WTC11 (cell line): ENCODE measurements at regions not wholly inside any gene's neighbourhood (a gene's known extent, or its start where the extent isn't known, plus 50 kb on each side); places are given as distances from the start of the nearest gene placed in this dataset.

Source experiments
- ATAC-seq: fragments of 200-7000 bp; cut with Tn5 transposase; 2 replicates; pipeline ENCODE4 v1.10.0; 2021; ENCODE audit warnings: mild to moderate bottlenecking, moderate library complexity
- CTCF ChIA-PET: fragments of 300-600 bp; sonication (Branson Sonifier 250); formaldehyde crosslinking; loops from one replicate; lab custom pipeline; 2021; ENCODE audit warnings: antibody characterized with exemption; lab: Charles Lee
- POLR2A ChIA-PET: fragments of 350-600 bp; sonication (Branson Sonifier 250); formaldehyde crosslinking; loops from one replicate; lab custom pipeline; 2021; ENCODE audit warnings: antibody characterized with exemption; lab: Charles Lee
- DNase-seq: peaks from one replicate; pipeline ENCODE4 v3.0.0; 2021; ENCODE audit warnings: low spot score
- H3K27ac Mint-ChIP-seq: 2 replicates; pipeline ENCODE4 v1.8.0; 2021; ENCODE audit warnings: mixed read lengths
- H3K27me3 Mint-ChIP-seq: 2 replicates; pipeline ENCODE4 v1.8.0; 2021; ENCODE audit warnings: low read depth, mild to moderate bottlenecking, moderate library complexity, mixed read lengths
- H3K36me3 Mint-ChIP-seq: 2 replicates; pipeline ENCODE4 v1.8.0; 2021; ENCODE audit warnings: mixed read lengths
- H3K4me1 Mint-ChIP-seq: 2 replicates; pipeline ENCODE4 v1.8.0; 2022; ENCODE audit warnings: mixed read lengths
- H3K4me3 Mint-ChIP-seq: 2 replicates; pipeline ENCODE4 v1.8.0; 2021; ENCODE audit warnings: mild to moderate bottlenecking, moderate library complexity, mixed read lengths
- H3K9me3 Mint-ChIP-seq: 2 replicates; pipeline ENCODE4 v1.8.0; 2021; ENCODE audit warnings: mixed read lengths
- CREM ChIP-seq: sonication (generic); formaldehyde crosslinking; IDR thresholded peaks from 2 replicates; pipeline ENCODE4 v1.8.1; 2022; ENCODE audit warnings: mild to moderate bottlenecking, missing genetic modification reagents, moderate library complexity
- ETV6 ChIP-seq: sonication (generic); formaldehyde crosslinking; IDR thresholded peaks from 2 replicates; pipeline ENCODE4 v1.8.1; 2022; ENCODE audit warnings: mild to moderate bottlenecking, missing genetic modification reagents
- GABPB1 ChIP-seq: sonication (generic); formaldehyde crosslinking; IDR thresholded peaks from 2 replicates; pipeline ENCODE4 v1.8.1; 2023; ENCODE audit warnings: mild to moderate bottlenecking, missing genetic modification reagents
- JUN ChIP-seq: sonication (generic); formaldehyde crosslinking; IDR thresholded peaks from 2 replicates; pipeline ENCODE4 v1.8.0; 2023; ENCODE audit warnings: mild to moderate bottlenecking, missing genetic modification reagents
- NFE2L1 ChIP-seq: sonication (generic); formaldehyde crosslinking; IDR thresholded peaks from 2 replicates; pipeline ENCODE4 v1.8.1; 2023; ENCODE audit warnings: missing genetic modification reagents
- NFYB ChIP-seq: sonication (generic); formaldehyde crosslinking; conservative IDR thresholded peaks from 2 replicates; pipeline ENCODE4 v1.8.0; 2022; ENCODE audit warnings: low read depth, missing genetic modification reagents
- PRRX2 ChIP-seq: fragments of 250-450 bp; sonication (Bioruptor Pico); IDR thresholded peaks from 2 replicates; pipeline ENCODE4 v1.8.0; 2021; ENCODE audit warnings: mild to moderate bottlenecking
- SOX15 ChIP-seq: fragments of 250-450 bp; sonication (Bioruptor Pico); IDR thresholded peaks from 2 replicates; pipeline ENCODE4 v1.9.0; 2021; ENCODE audit warnings: mild to moderate bottlenecking
- STAT6 ChIP-seq: sonication (generic); formaldehyde crosslinking; conservative IDR thresholded peaks from 2 replicates; pipeline ENCODE4 v1.8.1; 2023; ENCODE audit warnings: mild to moderate bottlenecking, low read depth, missing genetic modification reagents, moderate library complexity
- TEAD4 ChIP-seq: sonication (generic); formaldehyde crosslinking; IDR thresholded peaks from 2 replicates; pipeline ENCODE4 v1.8.0; 2022; ENCODE audit warnings: mild to moderate bottlenecking, missing genetic modification reagents
- ZNF138 ChIP-seq: sonication (generic); formaldehyde crosslinking; conservative IDR thresholded peaks from 2 replicates; pipeline ENCODE4 v1.8.1; 2022; ENCODE audit warnings: mild to moderate bottlenecking, moderate library complexity, missing genetic modification reagents
- ZNF317 ChIP-seq: sonication (generic); formaldehyde crosslinking; IDR thresholded peaks from 2 replicates; pipeline ENCODE4 v1.8.1; 2023; ENCODE audit warnings: low read depth, mild to moderate bottlenecking, moderate library complexity, missing genetic modification reagents, borderline replicate concordance
- ZNF396 ChIP-seq: fragments of 250-450 bp; sonication (Bioruptor Pico); IDR thresholded peaks from 2 replicates; pipeline ENCODE4 v1.8.0; 2021; ENCODE audit warnings: mild to moderate bottlenecking, moderate library complexity, borderline replicate concordance
- ZNF423 ChIP-seq: fragments of 250-450 bp; sonication (Bioruptor Pico); IDR thresholded peaks from 2 replicates; pipeline ENCODE4 v2.1.2; 2022; ENCODE audit warnings: mild to moderate bottlenecking, moderate library complexity
- ZNF671 ChIP-seq: fragments of 250-450 bp; sonication (Bioruptor Pico); IDR thresholded peaks from 2 replicates; pipeline ENCODE4 v1.8.0; 2021; ENCODE audit warnings: mild to moderate bottlenecking
- TF ChIP-seq, protein P1 (sequence below): fragments of 250-450 bp; sonication (Bioruptor Pico); IDR thresholded peaks from 2 replicates; pipeline ENCODE4 v1.9.0; 2021; ENCODE audit warnings: mild to moderate bottlenecking, borderline replicate concordance
- TF ChIP-seq, protein P2 (sequence below): sonication (generic); formaldehyde crosslinking; IDR thresholded peaks from 2 replicates; pipeline ENCODE4 v1.8.0; 2022; ENCODE audit warnings: missing genetic modification reagents
- TF ChIP-seq, protein P3 (sequence below): sonication (generic); formaldehyde crosslinking; IDR thresholded peaks from 2 replicates; pipeline ENCODE4 v1.8.0; 2023; ENCODE audit warnings: missing genetic modification reagents
- TF ChIP-seq, protein P4 (sequence below): sonication (generic); formaldehyde crosslinking; IDR thresholded peaks from 2 replicates; pipeline ENCODE4 v1.8.1; 2022; ENCODE audit warnings: missing genetic modification reagents, borderline replicate concordance

- POLR2A ChIA-PET: no interaction called here
- H3K27me3 Mint-ChIP-seq: peaks cover 6% of the 10 kb centered on the region
- TF ChIP-seq ZNF317 (CRISPR knock-in tag): no peak
- DNase-seq: no peak
- peaks cover 43% of the 10 kb centered on the region for H3K9me3 Mint-ChIP-seq
- no peak for ATAC-seq
- no peak overlapping the region for H3K4me3 Mint-ChIP-seq
- peaks cover 38% of the 10 kb centered on the region for H3K36me3 Mint-ChIP-seq
- H3K4me1 Mint-ChIP-seq: no peaks in the 10 kb centered on the region
- H3K27ac Mint-ChIP-seq: no peak overlapping the region
- CTCF ChIA-PET: no interaction called here
These were observed 142.8 kb upstream of the SALL3 start for GRCh38 chr18:78836838-78837237.

DNA sequence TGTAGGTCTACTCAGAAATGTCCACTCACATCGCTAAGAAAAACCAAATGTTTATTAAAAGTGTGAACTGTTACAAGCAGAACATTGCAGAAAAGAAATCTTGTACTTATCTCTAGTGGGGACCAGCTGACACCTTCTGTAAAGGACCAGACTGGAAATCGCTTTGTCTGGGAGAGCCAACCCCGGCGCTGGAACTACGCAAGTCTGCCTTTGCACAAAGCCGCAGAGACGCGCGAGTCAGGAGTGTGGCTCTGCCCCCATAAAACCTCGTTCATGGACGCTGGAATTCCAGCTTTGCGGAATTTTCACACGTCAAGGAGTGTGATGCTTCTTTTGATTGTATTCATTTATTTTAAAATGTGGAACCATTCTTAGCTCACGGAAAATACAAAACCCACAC lies 141.9 kb upstream of the SALL3 start:
- no peak overlapping the region for H3K4me3 Mint-ChIP-seq
- ChIA-PET CTCF (no interaction called here), POLR2A (no interaction called here)
- H3K27me3 Mint-ChIP-seq: peaks cover 6% of the 10 kb centered on the region
- no peak for DNase-seq
- no peaks in the 10 kb centered on the region for H3K4me1 Mint-ChIP-seq
- no peak for ATAC-seq
- no peak overlapping the region for H3K27ac Mint-ChIP-seq
- H3K36me3 Mint-ChIP-seq: peaks cover 46% of the 10 kb centered on the region
- peaks cover 51% of the 10 kb centered on the region for H3K9me3 Mint-ChIP-seq
- TF ChIP-seq ZNF396: no peak
- TF ChIP-seq, protein P1, sequence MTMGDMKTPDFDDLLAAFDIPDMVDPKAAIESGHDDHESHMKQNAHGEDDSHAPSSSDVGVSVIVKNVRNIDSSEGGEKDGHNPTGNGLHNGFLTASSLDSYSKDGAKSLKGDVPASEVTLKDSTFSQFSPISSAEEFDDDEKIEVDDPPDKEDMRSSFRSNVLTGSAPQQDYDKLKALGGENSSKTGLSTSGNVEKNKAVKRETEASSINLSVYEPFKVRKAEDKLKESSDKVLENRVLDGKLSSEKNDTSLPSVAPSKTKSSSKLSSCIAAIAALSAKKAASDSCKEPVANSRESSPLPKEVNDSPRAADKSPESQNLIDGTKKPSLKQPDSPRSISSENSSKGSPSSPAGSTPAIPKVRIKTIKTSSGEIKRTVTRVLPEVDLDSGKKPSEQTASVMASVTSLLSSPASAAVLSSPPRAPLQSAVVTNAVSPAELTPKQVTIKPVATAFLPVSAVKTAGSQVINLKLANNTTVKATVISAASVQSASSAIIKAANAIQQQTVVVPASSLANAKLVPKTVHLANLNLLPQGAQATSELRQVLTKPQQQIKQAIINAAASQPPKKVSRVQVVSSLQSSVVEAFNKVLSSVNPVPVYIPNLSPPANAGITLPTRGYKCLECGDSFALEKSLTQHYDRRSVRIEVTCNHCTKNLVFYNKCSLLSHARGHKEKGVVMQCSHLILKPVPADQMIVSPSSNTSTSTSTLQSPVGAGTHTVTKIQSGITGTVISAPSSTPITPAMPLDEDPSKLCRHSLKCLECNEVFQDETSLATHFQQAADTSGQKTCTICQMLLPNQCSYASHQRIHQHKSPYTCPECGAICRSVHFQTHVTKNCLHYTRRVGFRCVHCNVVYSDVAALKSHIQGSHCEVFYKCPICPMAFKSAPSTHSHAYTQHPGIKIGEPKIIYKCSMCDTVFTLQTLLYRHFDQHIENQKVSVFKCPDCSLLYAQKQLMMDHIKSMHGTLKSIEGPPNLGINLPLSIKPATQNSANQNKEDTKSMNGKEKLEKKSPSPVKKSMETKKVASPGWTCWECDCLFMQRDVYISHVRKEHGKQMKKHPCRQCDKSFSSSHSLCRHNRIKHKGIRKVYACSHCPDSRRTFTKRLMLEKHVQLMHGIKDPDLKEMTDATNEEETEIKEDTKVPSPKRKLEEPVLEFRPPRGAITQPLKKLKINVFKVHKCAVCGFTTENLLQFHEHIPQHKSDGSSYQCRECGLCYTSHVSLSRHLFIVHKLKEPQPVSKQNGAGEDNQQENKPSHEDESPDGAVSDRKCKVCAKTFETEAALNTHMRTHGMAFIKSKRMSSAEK (CRISPR knock-in tag): no peak
- no peak for TF ChIP-seq ZNF423 (CRISPR knock-in tag)
- TF ChIP-seq, protein P2, sequence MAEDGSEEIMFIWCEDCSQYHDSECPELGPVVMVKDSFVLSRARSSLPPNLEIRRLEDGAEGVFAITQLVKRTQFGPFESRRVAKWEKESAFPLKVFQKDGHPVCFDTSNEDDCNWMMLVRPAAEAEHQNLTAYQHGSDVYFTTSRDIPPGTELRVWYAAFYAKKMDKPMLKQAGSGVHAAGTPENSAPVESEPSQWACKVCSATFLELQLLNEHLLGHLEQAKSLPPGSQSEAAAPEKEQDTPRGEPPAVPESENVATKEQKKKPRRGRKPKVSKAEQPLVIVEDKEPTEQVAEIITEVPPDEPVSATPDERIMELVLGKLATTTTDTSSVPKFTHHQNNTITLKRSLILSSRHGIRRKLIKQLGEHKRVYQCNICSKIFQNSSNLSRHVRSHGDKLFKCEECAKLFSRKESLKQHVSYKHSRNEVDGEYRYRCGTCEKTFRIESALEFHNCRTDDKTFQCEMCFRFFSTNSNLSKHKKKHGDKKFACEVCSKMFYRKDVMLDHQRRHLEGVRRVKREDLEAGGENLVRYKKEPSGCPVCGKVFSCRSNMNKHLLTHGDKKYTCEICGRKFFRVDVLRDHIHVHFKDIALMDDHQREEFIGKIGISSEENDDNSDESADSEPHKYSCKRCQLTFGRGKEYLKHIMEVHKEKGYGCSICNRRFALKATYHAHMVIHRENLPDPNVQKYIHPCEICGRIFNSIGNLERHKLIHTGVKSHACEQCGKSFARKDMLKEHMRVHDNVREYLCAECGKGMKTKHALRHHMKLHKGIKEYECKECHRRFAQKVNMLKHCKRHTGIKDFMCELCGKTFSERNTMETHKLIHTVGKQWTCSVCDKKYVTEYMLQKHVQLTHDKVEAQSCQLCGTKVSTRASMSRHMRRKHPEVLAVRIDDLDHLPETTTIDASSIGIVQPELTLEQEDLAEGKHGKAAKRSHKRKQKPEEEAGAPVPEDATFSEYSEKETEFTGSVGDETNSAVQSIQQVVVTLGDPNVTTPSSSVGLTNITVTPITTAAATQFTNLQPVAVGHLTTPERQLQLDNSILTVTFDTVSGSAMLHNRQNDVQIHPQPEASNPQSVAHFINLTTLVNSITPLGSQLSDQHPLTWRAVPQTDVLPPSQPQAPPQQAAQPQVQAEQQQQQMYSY (CRISPR knock-in tag): no peak
- no peak for TF ChIP-seq ZNF671 (CRISPR knock-in tag)
- TF ChIP-seq PRRX2 (CRISPR knock-in tag): no peak
- no peak for TF ChIP-seq GABPB1 (CRISPR knock-in tag)
- no peak for TF ChIP-seq STAT6 (CRISPR knock-in tag)
- TF ChIP-seq ETV6: no peak
- no peak for TF ChIP-seq ZNF138
- no peak for TF ChIP-seq NFE2L1 (CRISPR knock-in tag)
- TF ChIP-seq, protein P3, sequence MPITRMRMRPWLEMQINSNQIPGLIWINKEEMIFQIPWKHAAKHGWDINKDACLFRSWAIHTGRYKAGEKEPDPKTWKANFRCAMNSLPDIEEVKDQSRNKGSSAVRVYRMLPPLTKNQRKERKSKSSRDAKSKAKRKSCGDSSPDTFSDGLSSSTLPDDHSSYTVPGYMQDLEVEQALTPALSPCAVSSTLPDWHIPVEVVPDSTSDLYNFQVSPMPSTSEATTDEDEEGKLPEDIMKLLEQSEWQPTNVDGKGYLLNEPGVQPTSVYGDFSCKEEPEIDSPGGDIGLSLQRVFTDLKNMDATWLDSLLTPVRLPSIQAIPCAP: no peak
- no peak for TF ChIP-seq JUN (CRISPR knock-in tag)
- TF ChIP-seq NFYB: no peak
- TF ChIP-seq SOX15 (CRISPR knock-in tag): no peak
- TF ChIP-seq CREM (CRISPR knock-in tag): no peak
- TF ChIP-seq, protein P4, sequence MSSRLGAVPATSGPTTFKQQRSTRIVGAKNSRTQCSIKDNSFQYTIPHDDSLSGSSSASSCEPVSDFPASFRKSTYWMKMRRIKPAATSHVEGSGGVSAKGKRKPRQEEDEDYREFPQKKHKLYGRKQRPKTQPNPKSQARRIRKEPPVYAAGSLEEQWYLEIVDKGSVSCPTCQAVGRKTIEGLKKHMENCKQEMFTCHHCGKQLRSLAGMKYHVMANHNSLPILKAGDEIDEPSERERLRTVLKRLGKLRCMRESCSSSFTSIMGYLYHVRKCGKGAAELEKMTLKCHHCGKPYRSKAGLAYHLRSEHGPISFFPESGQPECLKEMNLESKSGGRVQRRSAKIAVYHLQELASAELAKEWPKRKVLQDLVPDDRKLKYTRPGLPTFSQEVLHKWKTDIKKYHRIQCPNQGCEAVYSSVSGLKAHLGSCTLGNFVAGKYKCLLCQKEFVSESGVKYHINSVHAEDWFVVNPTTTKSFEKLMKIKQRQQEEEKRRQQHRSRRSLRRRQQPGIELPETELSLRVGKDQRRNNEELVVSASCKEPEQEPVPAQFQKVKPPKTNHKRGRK (CRISPR knock-in tag): no peak
- no peak for TF ChIP-seq TEAD4 (CRISPR knock-in tag)
